ENCODE measurements at regions not wholly inside any gene's neighbourhood (a gene's known extent, or its start where the extent isn't known, plus 50 kb on each side); places are given as distances from the start of the nearest gene placed in this dataset.

GRCh38 chr5:133735346-133735745 is 123.0 kb upstream of the FSTL4 start:
- no TSS peak for BruUV-seq (replicated peaks)
- CTCF ChIA-PET, result no interaction called here

GRCh38 chr5:133734916-133735315 is 122.6 kb upstream of the FSTL4 start:
- peak overlapping the region; percentile 77 for H3K27ac ChIP-seq (ENCODE audit: low read length)

More at GRCh38 chr5:133735346-133735745, 123.0 kb upstream of the FSTL4 start:
- DNase-seq, result peak; percentile 83
- Histone ChIP-seq H3K36me3 (ENCODE audit: low read depth, low read length) (no peaks in the 10 kb centered on the region), H3K4me2 (ENCODE audit: low read length) (peak overlapping the region; percentile 63), H3K9me3 (ENCODE audit: low read length) (no peaks in the 10 kb centered on the region), H3K27ac (ENCODE audit: low read length) (peak overlapping the region; percentile 77), H3K4me3 (ENCODE audit: low read length) (no peak overlapping the region; the same call in 1 of the 2 replicates), H3K9me2 (replicated peaks; ENCODE audit: low read length) (no peaks in the 10 kb centered on the region), H3K27me3 (ENCODE audit: low read length) (no peaks in the 10 kb centered on the region), H2AFZ (ENCODE audit: low read length) (peak overlapping the region; percentile 33; the same call in 1 of the 2 replicates), H4K20me1 (ENCODE audit: low read length) (no peaks in the 10 kb centered on the region), H3K79me2 (ENCODE audit: low read length) (no peaks in the 10 kb centered on the region), H3K4me1 (ENCODE audit: insufficient read depth, low read length) (peaks cover 29% of the 10 kb centered on the region), H3F3A (ENCODE audit: low read length, unreplicated experiment) (peaks cover 6% of the 10 kb centered on the region), H3K9ac (ENCODE audit: low read length) (0 out of 2 replicates have a peak overlapping the region, but pooled peaks have one; percentile 8)
- peak; percentile 85 for ATAC-seq
- TF ChIP-seq EZH2phosphoT487 (IDR thresholded peaks at IDR 0.05; ENCODE audit: borderline replicate concordance, low read length) (no peak), CTCF (conservative IDR thresholded peaks at IDR 0.05; ENCODE audit: low read depth, low read length) (no peak), EZH2 (IDR thresholded peaks at IDR 0.05; ENCODE audit: low read length, unreplicated experiment) (no peak)
- intact Hi-C loops (cut with micrococcal nuclease), result no loop called here
- POLR2A ChIA-PET (ENCODE audit: unreplicated experiment), result no interaction called here

More at GRCh38 chr5:133734916-133735315, 122.6 kb upstream of the FSTL4 start:
- Histone ChIP-seq H3K4me3 (ENCODE audit: low read length) (no peak overlapping the region), H3F3A (ENCODE audit: low read length, unreplicated experiment) (peaks cover 6% of the 10 kb centered on the region), H3K36me3 (ENCODE audit: low read depth, low read length) (no peaks in the 10 kb centered on the region), H3K4me1 (ENCODE audit: insufficient read depth, low read length) (peaks cover 29% of the 10 kb centered on the region), H4K20me1 (ENCODE audit: low read length) (no peaks in the 10 kb centered on the region), H3K9ac (ENCODE audit: low read length) (no peak overlapping the region), H3K4me2 (ENCODE audit: low read length) (peak overlapping the region; percentile 63; the same call in 1 of the 2 replicates), H3K9me2 (replicated peaks; ENCODE audit: low read length) (no peaks in the 10 kb centered on the region), H3K79me2 (ENCODE audit: low read length) (no peaks in the 10 kb centered on the region), H3K27me3 (ENCODE audit: low read length) (no peaks in the 10 kb centered on the region), H3K9me3 (ENCODE audit: low read length) (no peaks in the 10 kb centered on the region), H2AFZ (ENCODE audit: low read length) (no peak overlapping the region)
- CTCF ChIA-PET, result no interaction called here
- POLR2A ChIA-PET (ENCODE audit: unreplicated experiment), result no interaction called here
- no TSS peak for BruUV-seq (replicated peaks)
- intact Hi-C loops (cut with micrococcal nuclease), result no loop called here
- DNase-seq (no peak), ATAC-seq (no peak)
- no peak for TF ChIP-seq CTCF (conservative IDR thresholded peaks at IDR 0.05; ENCODE audit: low read depth, low read length)
- TF ChIP-seq EZH2 (IDR thresholded peaks at IDR 0.05; ENCODE audit: low read length, unreplicated experiment), result no peak
- no peak for TF ChIP-seq EZH2phosphoT487 (IDR thresholded peaks at IDR 0.05; ENCODE audit: borderline replicate concordance, low read length)

All from PC-3 (cell line).